GM12878 (cell line): ENCODE measurements at regions not wholly inside any gene's neighbourhood (a gene's known extent, or its start where the extent isn't known, plus 50 kb on each side); places are given as distances from the start of the nearest gene placed in this dataset.

Experiments used
- ATAC-seq: fragments of 200-7000 bp; cut with Tn5 transposase; 3 replicates; pipeline ENCODE4 v1.9.1; 2020; ENCODE audit warnings: mild to moderate bottlenecking, moderate library complexity
- BruUV-seq: library from RNA; stranded (reverse); fragments of 400-500 nt; replicated peaks from 2 replicates; lab custom pipeline; 2021; lab: Mats Ljungman, UMichigan
- CTCF ChIA-PET: fragments of 300-600 bp; sonication (Branson Sonifier 250); formaldehyde crosslinking; extraction: SDS; loops from one replicate; lab custom pipeline; 2021; ENCODE audit warnings: inconsistent platforms; lab: Yijun Ruan, JAX
- POLR2A ChIA-PET: fragments of 350-600 bp; formaldehyde crosslinking; extraction: SDS; loops from one replicate; lab custom pipeline; 2021; ENCODE audit warnings: inconsistent platforms; lab: Charles Lee
- RAD21 ChIA-PET: fragments of 300-600 bp; sonication (Branson Sonifier 250); formaldehyde crosslinking; loops from one replicate; lab custom pipeline; 2023; ENCODE audit warnings: antibody characterized with exemption; ENCODE audit not compliant: unreplicated experiment; lab: Charles Lee
- SMC1A ChIA-PET: fragments of 300-600 bp; sonication (Branson Sonifier 250); formaldehyde crosslinking; loops from one replicate; lab custom pipeline; 2023; ENCODE audit not compliant: unreplicated experiment, uncharacterized antibody; lab: Charles Lee
- DNase-seq: peaks from one replicate; pipeline ENCODE4 v3.0.0-alpha.2; 2011; ENCODE audit warnings: low read depth, low spot score
- FAIRE-seq: peaks from 3 replicates; lab custom pipeline; 2011; peaks lifted over from hg19 to GRCh38; lab: Jason Lieb, UNC
- H2AFZ ChIP-seq: 2 replicates; pipeline ENCODE4 v1.6.0; 2011; ENCODE audit warnings: low read depth, low read length, control low read depth; ENCODE audit not compliant: control insufficient read depth
- H3K27ac ChIP-seq: 2 replicates; pipeline ENCODE4 v1.5.1; 2011; ENCODE audit warnings: control low read depth; ENCODE audit not compliant: control insufficient read depth, insufficient read depth
- H3K27me3 ChIP-seq, 2 experiments: replicated peaks in 1 of 2; 2 replicates each; pipeline versions ENCODE4 v1.6.0 to v1.6.1; 2011; ENCODE audit warnings: low read length in 1 of 2; ENCODE audit not compliant: control insufficient read depth in 2 of 2, insufficient read depth in 2 of 2
- H3K36me3 ChIP-seq, 2 experiments: 2 replicates each; pipeline ENCODE4 v1.5.1; 2011; ENCODE audit warnings: low read length in 1 of 2; ENCODE audit not compliant: control insufficient read depth in 2 of 2, insufficient read depth in 2 of 2
- H3K4me1 ChIP-seq: 2 replicates; pipeline ENCODE4 v1.6.1; 2011; ENCODE audit warnings: mild to moderate bottlenecking, low read length, moderate library complexity, mixed read lengths; ENCODE audit not compliant: control insufficient read depth, insufficient read depth
- H3K4me2 ChIP-seq: 2 replicates; pipeline ENCODE4 v1.6.0; 2011; ENCODE audit warnings: control low read depth; ENCODE audit not compliant: control insufficient read depth, insufficient read depth
- H3K4me3 ChIP-seq: fragments of 200-600 bp; sonication (generic); 2 replicates; pipeline ENCODE4 v1.5.1; 2016
- H3K79me2 ChIP-seq: 2 replicates; pipeline ENCODE4 v1.6.0; 2011; ENCODE audit warnings: low read length; ENCODE audit not compliant: control insufficient read depth, insufficient read depth
- H3K9ac ChIP-seq: 2 replicates; pipeline ENCODE4 v1.8.0; 2011; ENCODE audit warnings: low read length, control low read depth, mixed read lengths; ENCODE audit not compliant: control insufficient read depth, insufficient read depth
- H3K9me3 ChIP-seq: replicated peaks from 3 replicates; pipeline ENCODE4 v1.5.1; 2011; ENCODE audit warnings: mild to moderate bottlenecking, low read length; ENCODE audit not compliant: control insufficient read depth, insufficient read depth
- H4K20me1 ChIP-seq: 2 replicates; pipeline ENCODE4 v1.6.0; 2011; ENCODE audit not compliant: control insufficient read depth, insufficient read depth
- ATF3 ChIP-seq: IDR thresholded peaks from 2 replicates; pipeline ENCODE4 v1.6.1; 2011; ENCODE audit warnings: low read depth, mild to moderate bottlenecking, low read length, moderate library complexity, borderline replicate concordance; ENCODE audit errors: extremely low read depth
- BACH1 ChIP-seq: fragments of 450-650 bp; IDR thresholded peaks from 2 replicates; pipeline ENCODE4 v1.6.1; 2017; ENCODE audit warnings: mild to moderate bottlenecking, borderline replicate concordance
- BCL3 ChIP-seq: IDR thresholded peaks from 2 replicates; pipeline ENCODE4 v1.6.1; 2011; ENCODE audit warnings: borderline replicate concordance, low read depth, mild to moderate bottlenecking, moderate library complexity, low read length; ENCODE audit not compliant: insufficient read depth, poor library complexity, severe bottlenecking
- CTCF ChIP-seq, 3 experiments: IDR thresholded peaks in 2 of 3; conservative IDR thresholded peaks in 1 of 3; 2 replicates each; pipeline ENCODE4 v1.5.1; 2011; ENCODE audit warnings: low read depth in 3 of 3, low read length in 3 of 3, mild to moderate bottlenecking in 3 of 3, control low read depth in 2 of 3, moderate library complexity in 2 of 3, inconsistent platforms in 1 of 3, mixed read lengths in 1 of 3; ENCODE audit not compliant: control insufficient read depth in 2 of 3, insufficient read depth in 1 of 3; ENCODE audit errors: extremely low read depth in 1 of 3
- ELK1 ChIP-seq: IDR thresholded peaks from 2 replicates; pipeline ENCODE4 v1.6.1; 2012; ENCODE audit warnings: low read depth, low read length, improper control_type of control experiment
- EZH2 ChIP-seq: IDR thresholded peaks from 2 replicates; pipeline ENCODE4 v1.6.1; 2012; ENCODE audit warnings: low read depth, mild to moderate bottlenecking, control low read depth, inconsistent platforms, low read length, borderline replicate concordance; ENCODE audit not compliant: control insufficient read depth
- KAT2A ChIP-seq: conservative IDR thresholded peaks from 2 replicates; pipeline ENCODE4 v1.6.1; 2011; ENCODE audit warnings: low read depth, low read length; ENCODE audit not compliant: control insufficient read depth
- LARP7 ChIP-seq: fragments of 450-650 bp; IDR thresholded peaks from 2 replicates; pipeline ENCODE4 v1.6.1; 2017; ENCODE audit warnings: mild to moderate bottlenecking
- MYB ChIP-seq: fragments of 150-350 bp; IDR thresholded peaks from 2 replicates; pipeline ENCODE4 v1.6.1; 2014; ENCODE audit warnings: mild to moderate bottlenecking, low read depth, low read length, borderline replicate concordance
- RELA ChIP-seq: fragments of 450-650 bp; IDR thresholded peaks from 2 replicates; pipeline ENCODE4 v1.8.0; 2014; ENCODE audit warnings: borderline replicate concordance; ENCODE audit not compliant: partially characterized antibody
- TCF3 ChIP-seq: IDR thresholded peaks from 2 replicates; pipeline ENCODE4 v1.6.1; 2012; ENCODE audit warnings: low read depth, mild to moderate bottlenecking, low read length, borderline replicate concordance; ENCODE audit not compliant: insufficient read depth
- YY1 ChIP-seq: IDR thresholded peaks from 2 replicates; pipeline ENCODE4 v1.6.1; 2011; ENCODE audit warnings: low read depth, mild to moderate bottlenecking, low read length
- WGBS: methylation state at CpG from one replicate; pipeline ENCODE4 v1.1.6; 2016; ENCODE audit warnings: low lambda C conversion rate; ENCODE audit not compliant: insufficient replicate concordance, insufficient coverage; ENCODE audit errors: missing lambda C conversion rate; 5-methylcytosine and 5-hydroxymethylcytosine counted together
- in situ Hi-C: fragments of 300-500 bp; cut with MboI; formaldehyde crosslinking; loops from 9 replicates; pipeline ENCODE4 v1.14.3; 2018; ENCODE audit warnings: mixed read lengths
- intact Hi-C: fragments of 100-400 bp; cut with micrococcal nuclease; formaldehyde crosslinking; loops from one replicate; pipeline ENCODE4 v1.14.2; 2022; ENCODE audit not compliant: unreplicated experiment

- DNase-seq (no peak), FAIRE-seq (no peak), ATAC-seq (no peak)
- in situ Hi-C loops: no loop called here
- H3K79me2 ChIP-seq: no peaks in the 10 kb centered on the region
- intact Hi-C loops: no loop called here
- H3K27me3 ChIP-seq: no peaks in the 10 kb centered on the region
- no peak overlapping the region for H3K9ac ChIP-seq
- no peak overlapping the region for H3K4me2 ChIP-seq
- no peak overlapping the region for H3K4me3 ChIP-seq
- no peaks in the 10 kb centered on the region for H4K20me1 ChIP-seq
- no peak overlapping the region for H3K27ac ChIP-seq
- SMC1A ChIA-PET: no interaction called here
- H3K9me3 ChIP-seq: no peaks in the 10 kb centered on the region; the same call in 2 of the 3 replicates
- POLR2A ChIA-PET: no interaction called here
- H3K36me3 ChIP-seq: no peaks in the 10 kb centered on the region
- H2AFZ ChIP-seq: no peak overlapping the region
- CTCF ChIA-PET: no interaction called here
- 1% methylated on average over 4 of the region's 4 CpGs for WGBS
- RAD21 ChIA-PET: no interaction called here
- no peaks in the 10 kb centered on the region for H3K4me1 ChIP-seq
- BruUV-seq: no TSS peak
- TF ChIP-seq EZH2 (no peak), BCL3 (no peak), RELA (no peak), LARP7 (no peak), TCF3 (no peak), ATF3 (no peak), ELK1 (no peak), MYB (no peak), BACH1 (no peak), KAT2A (no peak), CTCF (IDR thresholded peaks at IDR 0.05 in 2 of 3, conservative IDR thresholded peaks at IDR 0.05 in 1 of 3; ENCODE audit: control insufficient read depth in 2 of 3, extremely low read depth in 1 of 3, insufficient read depth in 1 of 3, low read depth in 3 of 3, low read length in 3 of 3) (no peak), YY1 (no peak)
These were observed 535.8 kb upstream of the SGCG start for GRCh38 chr13:22644941-22645340.
